ENCODE measurements at regions not wholly inside any gene's neighbourhood (a gene's known extent, or its start where the extent isn't known, plus 50 kb on each side); places are given as distances from the start of the nearest gene placed in this dataset.

GRCh38 chr13:84737661-84738060 is 855.4 kb upstream of the SLITRK1 start (continued):
- TF ChIP-seq ZBTB40 (IDR thresholded peaks at IDR 0.05; ENCODE audit: borderline replicate concordance): no peak
- TF ChIP-seq ZNF217 (IDR thresholded peaks at IDR 0.05): no peak
- TF ChIP-seq, protein P1, sequence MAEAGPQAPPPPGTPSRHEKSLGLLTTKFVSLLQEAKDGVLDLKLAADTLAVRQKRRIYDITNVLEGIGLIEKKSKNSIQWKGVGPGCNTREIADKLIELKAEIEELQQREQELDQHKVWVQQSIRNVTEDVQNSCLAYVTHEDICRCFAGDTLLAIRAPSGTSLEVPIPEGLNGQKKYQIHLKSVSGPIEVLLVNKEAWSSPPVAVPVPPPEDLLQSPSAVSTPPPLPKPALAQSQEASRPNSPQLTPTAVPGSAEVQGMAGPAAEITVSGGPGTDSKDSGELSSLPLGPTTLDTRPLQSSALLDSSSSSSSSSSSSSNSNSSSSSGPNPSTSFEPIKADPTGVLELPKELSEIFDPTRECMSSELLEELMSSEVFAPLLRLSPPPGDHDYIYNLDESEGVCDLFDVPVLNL (IDR thresholded peaks at IDR 0.05; ENCODE audit: low read depth, low read length): no peak
- no peak for TF ChIP-seq MXI1 (IDR thresholded peaks at IDR 0.05; ENCODE audit: low read depth, low read length)
- no peak for TF ChIP-seq RBBP5 (conservative IDR thresholded peaks at IDR 0.05)

- TF ChIP-seq KLF5 (IDR thresholded peaks at IDR 0.05; ENCODE audit: partially characterized antibody): no peak
- TF ChIP-seq MYC (IDR thresholded peaks at IDR 0.05; ENCODE audit: insufficient read depth, insufficient read length, insufficient replicate concordance, low read length, severe bottlenecking): no peak
- no peak for TF ChIP-seq DPF2 (IDR thresholded peaks at IDR 0.05)
- no peak for TF ChIP-seq PRDM15 (CRISPR knock-in tag; IDR thresholded peaks at IDR 0.05)
- no peak for TF ChIP-seq CBFB (IDR thresholded peaks at IDR 0.05; ENCODE audit: low read depth)
- TF ChIP-seq TCF12 (IDR thresholded peaks at IDR 0.05; ENCODE audit: low read depth, low read length): no peak
- TF ChIP-seq RUNX3 (IDR thresholded peaks at IDR 0.05; ENCODE audit: low read length): no peak
- WGBS (ENCODE audit: insufficient coverage, insufficient replicate concordance, low lambda C conversion rate, missing lambda C conversion rate): 0% methylated on average over 2 of the region's 2 CpGs
- Histone ChIP-seq H3K27ac (ENCODE audit: control insufficient read depth, insufficient read depth) (no peak overlapping the region), H4K20me1 (ENCODE audit: control insufficient read depth, insufficient read depth) (no peaks in the 10 kb centered on the region), H3K4me3 (no peak overlapping the region), H3K9me3 (replicated peaks; ENCODE audit: control insufficient read depth, insufficient read depth, low read length) (no peaks in the 10 kb centered on the region), H2AFZ (ENCODE audit: control insufficient read depth, low read depth, low read length) (no peak overlapping the region), H3K4me1 (ENCODE audit: control insufficient read depth, insufficient read depth, low read length) (no peaks in the 10 kb centered on the region), H3K4me2 (ENCODE audit: control insufficient read depth, insufficient read depth) (no peak overlapping the region), H3K9ac (ENCODE audit: control insufficient read depth, insufficient read depth, low read length) (no peak overlapping the region), H3K36me3 (ENCODE audit: control insufficient read depth in 2 of 2, insufficient read depth in 2 of 2, low read length in 1 of 2) (no peaks in the 10 kb centered on the region), H3K79me2 (ENCODE audit: control insufficient read depth, insufficient read depth, low read length) (no peaks in the 10 kb centered on the region), H3K27me3 (replicated peaks in 1 of 2; ENCODE audit: control insufficient read depth in 2 of 2, insufficient read depth in 2 of 2, low read length in 1 of 2) (no peaks in the 10 kb centered on the region)
- ChIA-PET SMC1A (ENCODE audit: uncharacterized antibody, unreplicated experiment) (no interaction called here), CTCF (no interaction called here), POLR2A (no interaction called here), RAD21 (ENCODE audit: unreplicated experiment) (no interaction called here)
- no peak for ATAC-seq
- intact Hi-C loops (cut with micrococcal nuclease; ENCODE audit: unreplicated experiment): no loop called here
- FAIRE-seq: no peak
- no peak for DNase-seq (ENCODE audit: low read depth, low spot score)
- no TSS peak for BruUV-seq (replicated peaks)
- in situ Hi-C loops (cut with MboI): no loop called here
These were observed 848.1 kb upstream of the SLITRK1 start for GRCh38 chr13:84730376-84730775.
